Esophagus (tissue), 2 donors: ENCODE measurements at regions not wholly inside any gene's neighbourhood (a gene's known extent, or its start where the extent isn't known, plus 50 kb on each side); places are given as distances from the start of the nearest gene placed in this dataset.
A peak's percentile ranks its signal among the peaks of the same experiment; 100 is the strongest.
"Not testable (repeated sequence)": the region's sequence is repeated elsewhere in the genome, so short reads cannot be mapped to it uniquely, and the experiment has no call there.

Experiments
- H3K27ac ChIP-seq, 2 donors: one replicate each; pipeline ENCODE4 v1.5.1; 2013; ENCODE audit warnings: low read depth in 2 of 2, mild to moderate bottlenecking in 2 of 2, inconsistent platforms in 1 of 2, low read length in 1 of 2, moderate library complexity in 1 of 2
- H3K27me3 ChIP-seq, 2 donors: one replicate each; pipeline ENCODE4 v1.6.1; 2013; ENCODE audit warnings: low read length in 2 of 2, control low read depth in 1 of 2, mild to moderate bottlenecking in 1 of 2; ENCODE audit not compliant: insufficient read depth in 2 of 2, control insufficient read depth in 1 of 2
- H3K36me3 ChIP-seq, 2 donors: one replicate each; pipeline ENCODE4 v1.6.1; 2013; ENCODE audit warnings: low read length in 1 of 2; ENCODE audit not compliant: control insufficient read depth in 2 of 2, insufficient read depth in 2 of 2
- H3K4me1 ChIP-seq, 2 donors: one replicate each; pipeline ENCODE4 v1.6.1; 2013; ENCODE audit warnings: low read length in 1 of 2; ENCODE audit not compliant: control insufficient read depth in 2 of 2, insufficient read depth in 2 of 2
- H3K4me3 ChIP-seq, 2 donors: one replicate each; pipeline ENCODE4 v1.5.1; 2013; ENCODE audit warnings: low read length in 2 of 2, mild to moderate bottlenecking in 2 of 2, low read depth in 1 of 2, moderate library complexity in 1 of 2
- H3K9me3 ChIP-seq, 2 donors: one replicate each; pipeline ENCODE4 v1.6.1; 2013; ENCODE audit warnings: mild to moderate bottlenecking in 2 of 2, low read depth in 1 of 2, low read length in 1 of 2, moderate library complexity in 1 of 2; ENCODE audit not compliant: control insufficient read depth in 2 of 2, insufficient read depth in 1 of 2
- WGBS, 2 donors: extraction: QIAGEN DNeasy Blood & Tissue Kit; methylation state at CpG; one replicate each; pipeline ENCODE4 v1.1.7; 2013; 5-methylcytosine and 5-hydroxymethylcytosine counted together
- donor health status: healthy with polysubstance abuse.
- donor health status: Bipolar disorder and iron deficiency.

- no peak overlapping the region for H3K4me3 ChIP-seq
- no peak overlapping the region for H3K27ac ChIP-seq
- WGBS, 2 donors, result 0 to 2% methylated on average over 1 of the region's 1 CpG
- no peaks in the 10 kb centered on the region for H3K4me1 ChIP-seq
- H3K36me3 ChIP-seq, result no peaks in the 10 kb centered on the region
- H3K27me3 ChIP-seq, result no peaks in the 10 kb centered on the region
- H3K9me3 ChIP-seq, result no peaks in the 10 kb centered on the region
These were observed 209.6 kb downstream of the TFAP2B start for GRCh38 chr6:51028276-51028675.

DNA sequence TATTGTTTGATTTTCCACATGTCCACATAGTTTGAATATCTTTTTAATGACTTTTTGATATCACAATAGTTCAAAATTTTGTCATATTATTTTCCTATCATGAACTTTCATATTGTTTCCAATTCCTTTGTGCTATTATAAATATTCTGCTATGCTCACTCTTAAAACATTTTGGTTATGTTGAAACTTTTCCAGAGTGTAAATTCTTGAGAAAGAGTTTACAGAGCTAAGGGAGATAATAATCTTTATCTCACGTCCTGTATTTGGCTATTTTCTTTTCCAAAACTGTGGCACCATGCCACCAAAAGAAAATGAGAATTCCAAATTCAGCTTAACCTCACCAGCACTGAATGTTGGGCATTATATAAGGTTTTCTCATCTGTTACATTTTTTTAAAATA is 210.9 kb downstream of the TFAP2B start:
- Histone ChIP-seq H3K27me3 (no peaks in the 10 kb centered on the region), H3K36me3 (no peaks in the 10 kb centered on the region), H3K4me1 (no peaks in the 10 kb centered on the region), H3K27ac (no peak overlapping the region), H3K9me3 (no peaks in the 10 kb centered on the region), H3K4me3 (no peak overlapping the region)
- WGBS, 2 donors, result 18 to 26% methylated on average over 1 of the region's 1 CpG

- Histone ChIP-seq H3K27me3 (no peaks in the 10 kb centered on the region), H3K9me3 (no peaks in the 10 kb centered on the region), H3K36me3 (no peaks in the 10 kb centered on the region), H3K4me1 (no peaks in the 10 kb centered on the region), H3K4me3 (no peak overlapping the region), H3K27ac (no peak overlapping the region)
- 50 to 56% methylated on average over 2 of the region's 2 CpGs for WGBS, 2 donors
These were observed 226.9 kb downstream of the TFAP2B start for GRCh38 chr6:51045548-51045947.

GRCh38 chr6:51049288-51049982 is 230.8 kb downstream of the TFAP2B start:
- H3K27ac ChIP-seq, result peak overlapping the region in 1 of 2 donors; percentile 29
- no peaks in the 10 kb centered on the region for H3K4me1 ChIP-seq
- no peak overlapping the region for H3K4me3 ChIP-seq
- no peaks in the 10 kb centered on the region for H3K27me3 ChIP-seq
- 56 to 66% methylated on average over 3 of the region's 3 CpGs for WGBS, 2 donors
- H3K9me3 ChIP-seq, result no peaks in the 10 kb centered on the region
- H3K36me3 ChIP-seq, result no peaks in the 10 kb centered on the region

GRCh38 chr6:51049983-51050877 is 231.6 kb downstream of the TFAP2B start:
- no peaks in the 10 kb centered on the region for H3K9me3 ChIP-seq
- H3K27me3 ChIP-seq, result no peaks in the 10 kb centered on the region
- no peaks in the 10 kb centered on the region for H3K36me3 ChIP-seq
- no peaks in the 10 kb centered on the region for H3K4me1 ChIP-seq
- no peak overlapping the region for H3K4me3 ChIP-seq
- H3K27ac ChIP-seq, result peak overlapping the region in 1 of 2 donors; percentile 29
- 37 to 43% methylated on average over 2 of the region's 2 CpGs for WGBS, 2 donors

DNA sequence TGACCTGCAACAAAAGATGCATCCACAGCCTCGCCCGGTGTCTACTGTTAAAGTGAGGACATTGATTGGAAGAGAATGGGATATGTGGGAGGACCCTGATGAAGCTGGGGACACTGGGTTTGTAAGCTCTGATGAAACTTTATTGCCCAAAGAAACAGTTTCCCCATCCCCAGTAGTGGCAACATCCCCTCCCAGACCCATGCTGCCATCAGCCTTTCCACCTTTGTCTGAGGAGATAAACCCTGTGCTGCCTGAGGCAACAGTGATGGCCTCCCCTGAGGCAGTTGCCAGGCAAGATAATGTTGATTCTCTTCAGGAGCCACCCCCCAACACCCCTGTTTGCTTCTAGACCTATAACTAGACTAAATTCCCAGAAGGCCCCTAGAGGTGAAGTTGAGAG is 234.0 kb downstream of the TFAP2B start:
- H3K9me3 ChIP-seq, H3K27me3 ChIP-seq, H3K27ac ChIP-seq, H3K36me3 ChIP-seq, H3K4me3 ChIP-seq, H3K4me1 ChIP-seq: not testable (repeated sequence)
- WGBS, 2 donors, result 91 to 93% methylated on average over 2 of the region's 2 CpGs

DNA sequence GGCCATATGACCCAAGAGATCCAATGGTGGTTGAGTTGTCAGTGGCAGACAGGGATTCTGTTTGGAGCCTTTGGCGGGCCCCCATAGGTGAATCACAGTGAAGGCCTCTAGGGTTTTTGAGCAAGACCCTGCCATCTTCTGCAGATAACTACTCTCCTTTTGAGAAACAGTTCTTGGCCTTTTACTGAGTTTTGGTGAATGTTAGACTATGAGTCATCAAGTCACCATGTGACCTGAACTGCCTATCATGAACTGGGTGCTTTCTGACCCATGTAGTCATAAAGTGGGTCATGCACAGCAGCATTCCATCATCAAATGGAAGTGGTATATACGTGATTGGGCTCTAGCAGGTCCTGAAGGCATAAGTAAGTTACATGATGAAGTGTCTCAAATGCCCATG is 236.6 kb downstream of the TFAP2B start:
- WGBS, 2 donors, result 72 to 85% methylated on average over 2 of the region's 2 CpGs
- H3K27me3 ChIP-seq, H3K4me1 ChIP-seq: not testable (repeated sequence)

DNA sequence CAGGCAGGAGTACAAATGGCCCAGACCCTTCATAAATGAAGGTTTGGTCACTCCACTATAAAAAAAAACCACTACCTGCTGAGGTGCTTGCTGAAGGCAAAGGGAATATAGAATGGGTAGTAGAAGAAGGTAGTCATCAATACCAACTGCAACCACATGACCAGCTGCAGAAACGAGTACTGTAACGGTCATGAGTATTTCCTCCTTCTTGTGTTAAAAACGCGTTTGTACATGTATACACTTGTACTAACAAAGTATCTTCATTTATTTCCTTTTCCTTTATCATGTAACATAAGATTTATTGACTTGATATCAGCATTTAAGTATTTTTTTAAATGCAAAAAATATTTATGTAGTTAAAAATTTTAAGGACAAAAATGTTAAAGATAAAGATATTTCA is 238.6 kb downstream of the TFAP2B start:
- Histone ChIP-seq H3K9me3 (no peaks in the 10 kb centered on the region), H3K27me3 (no peaks in the 10 kb centered on the region), H3K4me3 (no peak overlapping the region), H3K27ac (no peak overlapping the region), H3K4me1 (no peaks in the 10 kb centered on the region), H3K36me3 (no peaks in the 10 kb centered on the region)
- 79 to 80% methylated on average over 4 of the region's 4 CpGs for WGBS, 2 donors

More for the DNA sequence above, 236.6 kb downstream of the TFAP2B start:
- H3K4me3 ChIP-seq, H3K36me3 ChIP-seq, H3K9me3 ChIP-seq, H3K27ac ChIP-seq: not testable (repeated sequence)

- H3K4me1 ChIP-seq, result no peaks in the 10 kb centered on the region
- no peak overlapping the region for H3K27ac ChIP-seq
- H3K27me3 ChIP-seq, result no peaks in the 10 kb centered on the region
- H3K36me3 ChIP-seq, result no peaks in the 10 kb centered on the region
- 78 to 89% methylated on average over 3 of the region's 3 CpGs for WGBS, 2 donors
- no peak overlapping the region for H3K4me3 ChIP-seq
- no peaks in the 10 kb centered on the region for H3K9me3 ChIP-seq
These were observed 241.6 kb downstream of the TFAP2B start for GRCh38 chr6:51060262-51060762.
